IMR-90 (cell line): ENCODE measurements at regions not wholly inside any gene's neighbourhood (a gene's known extent, or its start where the extent isn't known, plus 50 kb on each side); places are given as distances from the start of the nearest gene placed in this dataset.

Experiments
- ATAC-seq: fragments of 200-7000 bp; cut with Tn5 transposase; 2 replicates; pipeline ENCODE4 v1.9.1; 2020; ENCODE audit warnings: low read depth, mild to moderate bottlenecking, moderate library complexity
- BruUV-seq: library from RNA; stranded (reverse); fragments of 400-500 nt; replicated peaks from 2 replicates; lab custom pipeline; 2021; lab: Mats Ljungman, UMichigan
- CTCF ChIA-PET: fragments of 300-600 bp; formaldehyde crosslinking; extraction: SDS; loops from one replicate; lab custom pipeline; 2021; ENCODE audit warnings: antibody characterized with exemption; lab: Yijun Ruan, JAX
- POLR2A ChIA-PET: fragments of 300-600 bp; sonication (Branson Sonifier 250); formaldehyde crosslinking; loops from one replicate; lab custom pipeline; 2022; ENCODE audit warnings: antibody characterized with exemption; ENCODE audit not compliant: unreplicated experiment; lab: Charles Lee
- DNase-seq: peaks from one replicate; pipeline ENCODE4 v3.0.0; 2013
- H2AFZ ChIP-seq: replicated peaks from 2 replicates; pipeline ENCODE3; 2013; ENCODE audit warnings: low read length, mild to moderate bottlenecking; ENCODE audit not compliant: poor library complexity
- H2AK5ac ChIP-seq: 2 replicates; pipeline ENCODE4 v1.6.1; 2013; ENCODE audit warnings: low read depth, low read length, inconsistent platforms
- H2AK9ac ChIP-seq: replicated peaks from 2 replicates; pipeline ENCODE3; 2013; ENCODE audit warnings: mild to moderate bottlenecking, low read depth, low read length, moderate library complexity; ENCODE audit not compliant: poor library complexity
- H2BK120ac ChIP-seq: 2 replicates; pipeline ENCODE4 v1.6.1; 2013; ENCODE audit warnings: low read depth, low read length, inconsistent platforms
- H2BK15ac ChIP-seq: 3 replicates; pipeline ENCODE4 v1.6.1; 2013; ENCODE audit warnings: low read depth, low read length, inconsistent platforms
- H2BK20ac ChIP-seq: 2 replicates; pipeline ENCODE4 v1.6.1; 2013; ENCODE audit warnings: low read depth, mild to moderate bottlenecking, inconsistent platforms, low read length, moderate library complexity
- H2BK5ac ChIP-seq: 2 replicates; pipeline ENCODE4 v1.6.1; 2013; ENCODE audit warnings: mild to moderate bottlenecking, low read depth, low read length, inconsistent platforms; ENCODE audit not compliant: poor library complexity, severe bottlenecking
- H3K14ac ChIP-seq: replicated peaks from 2 replicates; pipeline ENCODE4 v1.6.1; 2013; ENCODE audit warnings: low read depth, low read length, inconsistent platforms
- H3K18ac ChIP-seq: 2 replicates; pipeline ENCODE4 v1.6.1; 2013; ENCODE audit warnings: low read depth, low read length, control low read depth
- H3K23ac ChIP-seq: 2 replicates; pipeline ENCODE4 v1.6.1; 2013; ENCODE audit warnings: low read depth, low read length, inconsistent platforms
- H3K27ac ChIP-seq: 2 replicates; pipeline ENCODE4 v1.5.1; 2013; ENCODE audit warnings: mild to moderate bottlenecking, control low read depth, low read length; ENCODE audit not compliant: insufficient read depth
- H3K27me3 ChIP-seq: 2 replicates; pipeline ENCODE4 v1.6.1; 2013; ENCODE audit warnings: low read length; ENCODE audit not compliant: control insufficient read depth, insufficient read depth
- H3K36me3 ChIP-seq: 2 replicates; pipeline ENCODE4 v1.6.1; 2013; ENCODE audit warnings: low read length, mixed read lengths; ENCODE audit not compliant: control insufficient read depth, insufficient read depth
- H3K4ac ChIP-seq: 2 replicates; pipeline ENCODE4 v1.6.1; 2013; ENCODE audit warnings: low read depth, low read length, inconsistent platforms
- H3K4me1 ChIP-seq: 2 replicates; pipeline ENCODE4 v1.6.1; 2013; ENCODE audit warnings: low read length, mixed read lengths; ENCODE audit not compliant: control insufficient read depth, insufficient read depth
- H3K4me2 ChIP-seq: 2 replicates; pipeline ENCODE4 v1.6.1; 2013; ENCODE audit warnings: low read depth, mild to moderate bottlenecking, control low read depth, low read length, moderate library complexity
- H3K4me3 ChIP-seq: 2 replicates; pipeline ENCODE4 v1.5.1; 2013; ENCODE audit warnings: low read depth, mild to moderate bottlenecking, control low read depth, low read length, moderate library complexity; ENCODE audit not compliant: insufficient read depth
- H3K56ac ChIP-seq: 2 replicates; pipeline ENCODE4 v1.6.1; 2013; ENCODE audit warnings: low read length, inconsistent platforms; ENCODE audit not compliant: insufficient read depth; ENCODE audit errors: extremely low read depth
- H3K79me1 ChIP-seq, 2 experiments: 2 replicates each; pipeline ENCODE4 v1.6.1; 2013; ENCODE audit warnings: low read length in 2 of 2, inconsistent platforms in 1 of 2, low read depth in 1 of 2
- H3K9ac ChIP-seq: 2 replicates; pipeline ENCODE4 v1.6.1; 2013; ENCODE audit warnings: low read depth, low read length, control low read depth
- H3K9me1 ChIP-seq: 2 replicates; pipeline ENCODE4 v1.6.1; 2013; ENCODE audit warnings: low read length, inconsistent platforms; ENCODE audit not compliant: insufficient read depth
- H3K9me3 ChIP-seq: 2 replicates; pipeline ENCODE4 v1.6.1; 2013; ENCODE audit warnings: low read length; ENCODE audit not compliant: control insufficient read depth, insufficient read depth
- H4K20me1 ChIP-seq: 2 replicates; pipeline ENCODE4 v1.6.1; 2013; ENCODE audit warnings: low read length, inconsistent platforms; ENCODE audit not compliant: insufficient read depth
- H4K5ac ChIP-seq: 2 replicates; pipeline ENCODE4 v1.6.1; 2013; ENCODE audit warnings: mild to moderate bottlenecking, low read depth, low read length, control low read depth
- H4K8ac ChIP-seq, 2 experiments: 2 replicates each; pipeline ENCODE4 v1.6.1; 2013; ENCODE audit warnings: low read depth in 2 of 2, low read length in 2 of 2, control low read depth in 1 of 2, inconsistent platforms in 1 of 2
- H4K91ac ChIP-seq: 2 replicates; pipeline ENCODE4 v1.6.1; 2013; ENCODE audit warnings: low read depth, low read length, inconsistent platforms; ENCODE audit not compliant: insufficient read depth
- BHLHE40 ChIP-seq: fragments of 150-350 bp; IDR thresholded peaks from 2 replicates; pipeline ENCODE4 v1.6.1; 2016; ENCODE audit warnings: mild to moderate bottlenecking, low read depth, low read length
- CEBPB ChIP-seq: IDR thresholded peaks from 2 replicates; pipeline ENCODE4 v1.6.1; 2012; ENCODE audit warnings: low read depth, low read length, improper control_type of control experiment
- CHD1 ChIP-seq: IDR thresholded peaks from 2 replicates; pipeline ENCODE4 v1.6.1; 2012; ENCODE audit warnings: low read depth, low read length, improper control_type of control experiment
- ELK1 ChIP-seq: fragments of 150-350 bp; IDR thresholded peaks from 2 replicates; pipeline ENCODE4 v1.6.1; 2016; ENCODE audit warnings: low read depth, mild to moderate bottlenecking, low read length, moderate library complexity, borderline replicate concordance
- POLR2A ChIP-seq: IDR thresholded peaks from 2 replicates; pipeline ENCODE4 v1.6.1; 2012; ENCODE audit warnings: mild to moderate bottlenecking, low read depth, low read length
- RAD21 ChIP-seq: IDR thresholded peaks from 2 replicates; pipeline ENCODE4 v1.6.1; 2012; ENCODE audit warnings: low read length, improper control_type of control experiment
- RCOR1 ChIP-seq: IDR thresholded peaks from 2 replicates; pipeline ENCODE4 v1.6.1; 2012; ENCODE audit warnings: mild to moderate bottlenecking, low read length, improper control_type of control experiment; ENCODE audit not compliant: insufficient replicate concordance
- RFX5 ChIP-seq: IDR thresholded peaks from 2 replicates; pipeline ENCODE4 v1.8.0; 2012; ENCODE audit warnings: low read depth, mild to moderate bottlenecking, low read length, moderate library complexity
- SMC3 ChIP-seq: fragments of 150-350 bp; IDR thresholded peaks from 2 replicates; pipeline ENCODE4 v1.6.1; 2016; ENCODE audit warnings: low read depth, mild to moderate bottlenecking, antibody characterized with exemption, low read length, moderate library complexity
- WGBS, 2 experiments: methylation state at CpG; one replicate each; pipeline versions ENCODE4 v1.1.5 to v1.1.7; 2013; ENCODE audit warnings: missing lambda C conversion rate in 2 of 2; ENCODE audit not compliant: insufficient read length in 1 of 2; ENCODE audit errors: extremely low coverage in 2 of 2; 5-methylcytosine and 5-hydroxymethylcytosine counted together
- dilution Hi-C: fragments of 300-500 bp; cut with HindIII; formaldehyde crosslinking; loops from one replicate; pipeline ENCODE4 v1.14.3; 2018; ENCODE audit warnings: low sequenced_read_pairs; ENCODE audit not compliant: unreplicated experiment
- in situ Hi-C: fragments of 300-500 bp; cut with MboI; formaldehyde crosslinking; loops from 3 replicates; pipeline ENCODE4 v1.14.3; 2019; ENCODE audit warnings: low sequenced_read_pairs, inconsistent platforms, mixed read lengths
- intact Hi-C: fragments of 100-400 bp; cut with micrococcal nuclease; formaldehyde crosslinking; loops from 2 replicates; pipeline ENCODE4 v1.10.0; 2022

- Histone ChIP-seq H4K91ac (no peak overlapping the region; the same call in 1 of the 2 replicates), H2AK5ac (no peak overlapping the region), H2BK5ac (no peak overlapping the region), H3K18ac (no peak overlapping the region), H3K4me3 (no peak overlapping the region), H4K5ac (no peak overlapping the region), H2BK15ac (no peak overlapping the region), H2AFZ (no peak overlapping the region), H3K9me3 (no peaks in the 10 kb centered on the region), H3K23ac (no peak overlapping the region), H2BK20ac (no peak overlapping the region; the same call in 1 of the 2 replicates), H3K27me3 (no peaks in the 10 kb centered on the region; the same call in 1 of the 2 replicates), H2BK120ac (no peak overlapping the region), H3K9ac (no peak overlapping the region), H3K36me3 (no peaks in the 10 kb centered on the region), H3K9me1 (no peaks in the 10 kb centered on the region), H3K4me2 (no peak overlapping the region), H3K14ac (no peak overlapping the region), H3K56ac (no peak overlapping the region), H3K79me1 (no peaks in the 10 kb centered on the region), H2AK9ac (no peak overlapping the region), H3K4ac (no peak overlapping the region), H3K27ac (no peak overlapping the region), H4K20me1 (no peaks in the 10 kb centered on the region), H3K4me1 (no peaks in the 10 kb centered on the region), H4K8ac (no peak overlapping the region)
- no peak for ATAC-seq
- DNase-seq, result no peak
- CTCF ChIA-PET, result no interaction called here
- no TSS peak for BruUV-seq
- dilution Hi-C loops, result no loop called here
- in situ Hi-C loops, result no loop called here
- POLR2A ChIA-PET, result interaction anchor here (0.6 kb wide), 1 partner anchor 673 kb away, joined by 3 read pairs; no protein-coding TSS in a partner anchor
- TF ChIP-seq RAD21 (no peak), POLR2A (no peak), ELK1 (no peak), RFX5 (no peak), CHD1 (no peak), SMC3 (no peak), CEBPB (no peak), BHLHE40 (no peak), RCOR1 (no peak)
- intact Hi-C loops, result no loop called here
- no CpG with 5 or more reads among the region's 9 CpGs for WGBS, 2 experiments
These were observed 149.9 kb downstream of the SST start for GRCh38 chr3:187520027-187520945.
